Activated naive CD4-positive, alpha-beta T cell treated with anti-CD3 and anti-CD28 coated beads, Interleukin-2, amount 50 U/mL, for 24 hours (primary cell): ENCODE measurements at regions not wholly inside any gene's neighbourhood (a gene's known extent, or its start where the extent isn't known, plus 50 kb on each side); places are given as distances from the start of the nearest gene placed in this dataset.

ENCODE experiments used
- H3K27ac Mint-ChIP-seq: one replicate; pipeline ENCODE4 v1.8.0; 2021; ENCODE audit warnings: mild to moderate bottlenecking, mixed read lengths
- H3K27me3 Mint-ChIP-seq: one replicate; pipeline ENCODE4 v1.8.0; 2021; ENCODE audit warnings: mixed read lengths
- H3K36me3 Mint-ChIP-seq: one replicate; pipeline ENCODE4 v1.8.0; 2021; ENCODE audit warnings: mixed read lengths
- H3K4me1 Mint-ChIP-seq: one replicate; pipeline ENCODE4 v1.8.0; 2021; ENCODE audit warnings: mixed read lengths
- H3K4me3 Mint-ChIP-seq: one replicate; pipeline ENCODE4 v1.8.0; 2021; ENCODE audit warnings: mild to moderate bottlenecking, mixed read lengths
- H3K9me3 Mint-ChIP-seq: one replicate; pipeline ENCODE4 v1.8.0; 2021; ENCODE audit warnings: mixed read lengths

- Mint-ChIP-seq H3K27me3 (no peaks in the 10 kb centered on the region), H3K27ac (no peak overlapping the region), H3K4me3 (no peak overlapping the region), H3K4me1 (no peaks in the 10 kb centered on the region), H3K36me3 (no peaks in the 10 kb centered on the region), H3K9me3 (peaks cover 17% of the 10 kb centered on the region)
These were observed 630.0 kb upstream of the ADGRL2 start for GRCh38 chr1:81170721-81171120.

GRCh38 chr1:81165963-81166362 is 634.8 kb upstream of the ADGRL2 start:
- Mint-ChIP-seq H3K4me1 (no peaks in the 10 kb centered on the region), H3K4me3 (no peak overlapping the region), H3K27me3 (no peaks in the 10 kb centered on the region), H3K27ac (no peak overlapping the region), H3K36me3 (no peaks in the 10 kb centered on the region), H3K9me3 (peaks cover 29% of the 10 kb centered on the region)

- H3K4me3 Mint-ChIP-seq = no peak overlapping the region
- no peaks in the 10 kb centered on the region for H3K4me1 Mint-ChIP-seq
- no peaks in the 10 kb centered on the region for H3K27me3 Mint-ChIP-seq
- H3K27ac Mint-ChIP-seq = no peak overlapping the region
- peaks cover 28% of the 10 kb centered on the region for H3K9me3 Mint-ChIP-seq
- H3K36me3 Mint-ChIP-seq = no peaks in the 10 kb centered on the region
These were observed 640.0 kb upstream of the ADGRL2 start for GRCh38 chr1:81160696-81161095.

- no peaks in the 10 kb centered on the region for H3K27me3 Mint-ChIP-seq
- no peak overlapping the region for H3K4me3 Mint-ChIP-seq
- H3K4me1 Mint-ChIP-seq = no peaks in the 10 kb centered on the region
- H3K36me3 Mint-ChIP-seq = no peaks in the 10 kb centered on the region
- no peak overlapping the region for H3K27ac Mint-ChIP-seq
- peaks cover 21% of the 10 kb centered on the region for H3K9me3 Mint-ChIP-seq
These were observed 642.1 kb upstream of the ADGRL2 start for GRCh38 chr1:81158592-81158991.

- peaks cover 12% of the 10 kb centered on the region for H3K9me3 Mint-ChIP-seq
- H3K4me1 Mint-ChIP-seq = no peaks in the 10 kb centered on the region
- no peaks in the 10 kb centered on the region for H3K27me3 Mint-ChIP-seq
- H3K36me3 Mint-ChIP-seq = no peaks in the 10 kb centered on the region
- H3K27ac Mint-ChIP-seq = no peak overlapping the region
- H3K4me3 Mint-ChIP-seq = no peak overlapping the region
These were observed 643.0 kb upstream of the ADGRL2 start for GRCh38 chr1:81157686-81158085.

GRCh38 chr1:81156887-81157286 is 643.8 kb upstream of the ADGRL2 start:
- Mint-ChIP-seq H3K4me3 (no peak overlapping the region), H3K9me3 (peaks cover 9% of the 10 kb centered on the region), H3K36me3 (no peaks in the 10 kb centered on the region), H3K27me3 (no peaks in the 10 kb centered on the region), H3K27ac (no peak overlapping the region), H3K4me1 (no peaks in the 10 kb centered on the region)

DNA sequence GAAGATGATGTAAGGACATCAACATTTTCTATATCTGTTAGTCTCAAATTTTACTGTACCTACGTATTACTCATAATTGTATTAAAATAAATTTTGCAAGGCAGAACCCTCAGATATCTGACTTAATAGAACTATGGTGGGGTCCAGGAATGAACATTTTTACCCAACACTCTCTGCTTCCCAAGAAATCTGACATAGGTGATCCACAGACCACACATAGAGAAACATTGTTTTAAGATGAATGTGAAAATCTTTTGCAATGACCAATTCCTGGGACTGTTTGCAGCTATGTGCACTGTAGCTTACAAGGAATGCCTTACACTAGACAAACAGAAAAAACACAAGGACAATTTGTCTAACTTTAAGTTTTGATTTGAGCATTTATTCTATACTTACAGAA is 645.6 kb upstream of the ADGRL2 start:
- Mint-ChIP-seq H3K9me3 (peaks cover 9% of the 10 kb centered on the region), H3K4me1 (no peaks in the 10 kb centered on the region), H3K27me3 (no peaks in the 10 kb centered on the region), H3K36me3 (no peaks in the 10 kb centered on the region), H3K27ac (no peak overlapping the region), H3K4me3 (no peak overlapping the region)

DNA sequence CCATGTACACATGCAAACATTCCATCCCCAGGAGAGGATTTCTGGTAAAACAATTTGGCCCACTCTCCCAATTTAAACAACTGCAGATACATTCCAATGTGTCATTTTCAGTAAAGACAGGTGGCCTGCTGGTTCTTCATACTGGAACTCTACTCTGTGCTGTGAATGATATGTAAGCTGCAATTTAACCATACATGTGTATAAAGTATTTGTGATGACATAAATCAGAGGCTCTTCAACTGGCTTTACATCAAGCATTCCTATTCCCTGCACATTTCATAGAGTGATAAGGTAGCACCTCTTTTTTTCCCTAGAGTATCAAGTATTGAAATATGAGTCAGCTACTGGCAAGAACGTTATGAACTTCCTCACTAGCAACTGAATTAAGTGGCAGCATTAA is 649.5 kb upstream of the ADGRL2 start:
- Mint-ChIP-seq H3K27me3 (no peaks in the 10 kb centered on the region), H3K4me3 (no peak overlapping the region), H3K27ac (no peak overlapping the region), H3K9me3 (peaks cover 10% of the 10 kb centered on the region), H3K4me1 (no peaks in the 10 kb centered on the region), H3K36me3 (no peaks in the 10 kb centered on the region)

GRCh38 chr1:81149649-81150325 is 650.9 kb upstream of the ADGRL2 start:
- no peaks in the 10 kb centered on the region for H3K36me3 Mint-ChIP-seq
- no peaks in the 10 kb centered on the region for H3K4me1 Mint-ChIP-seq
- no peak overlapping the region for H3K4me3 Mint-ChIP-seq

DNA sequence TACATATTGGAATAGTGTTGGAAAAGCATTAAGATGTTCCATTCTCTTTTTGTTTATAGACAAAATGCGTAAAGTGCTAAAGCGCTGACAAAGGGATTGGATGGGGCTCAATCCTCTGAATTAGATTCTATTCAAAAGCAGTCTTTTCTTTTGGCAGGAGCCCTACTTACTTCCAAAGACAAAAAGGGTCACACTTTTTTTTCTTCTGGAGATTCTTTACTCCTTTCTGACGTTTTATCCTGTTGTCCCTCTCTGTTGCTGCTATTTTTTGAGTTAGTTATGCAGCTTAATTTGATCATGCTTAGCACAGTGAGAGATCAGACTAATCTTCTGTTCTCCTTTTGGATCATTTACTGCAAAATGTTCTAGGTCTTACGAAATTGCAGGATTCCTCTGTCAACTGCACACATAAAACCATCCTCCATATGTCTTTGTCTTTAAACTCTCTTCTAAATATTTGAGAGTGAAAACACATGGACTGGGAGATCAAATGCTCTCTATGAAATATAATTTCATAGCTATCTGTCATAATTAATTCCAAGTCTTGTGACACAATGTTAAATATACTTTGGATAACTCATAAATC is 656.4 kb upstream of the ADGRL2 start:
- Mint-ChIP-seq H3K4me3 (no peak overlapping the region), H3K36me3 (no peaks in the 10 kb centered on the region), H3K9me3 (peaks cover 17% of the 10 kb centered on the region), H3K4me1 (no peaks in the 10 kb centered on the region), H3K27ac (no peak overlapping the region), H3K27me3 (no peaks in the 10 kb centered on the region)

More at GRCh38 chr1:81149649-81150325, 650.9 kb upstream of the ADGRL2 start:
- H3K27me3 Mint-ChIP-seq = no peaks in the 10 kb centered on the region
- peaks cover 10% of the 10 kb centered on the region for H3K9me3 Mint-ChIP-seq
- H3K27ac Mint-ChIP-seq = no peak overlapping the region

DNA sequence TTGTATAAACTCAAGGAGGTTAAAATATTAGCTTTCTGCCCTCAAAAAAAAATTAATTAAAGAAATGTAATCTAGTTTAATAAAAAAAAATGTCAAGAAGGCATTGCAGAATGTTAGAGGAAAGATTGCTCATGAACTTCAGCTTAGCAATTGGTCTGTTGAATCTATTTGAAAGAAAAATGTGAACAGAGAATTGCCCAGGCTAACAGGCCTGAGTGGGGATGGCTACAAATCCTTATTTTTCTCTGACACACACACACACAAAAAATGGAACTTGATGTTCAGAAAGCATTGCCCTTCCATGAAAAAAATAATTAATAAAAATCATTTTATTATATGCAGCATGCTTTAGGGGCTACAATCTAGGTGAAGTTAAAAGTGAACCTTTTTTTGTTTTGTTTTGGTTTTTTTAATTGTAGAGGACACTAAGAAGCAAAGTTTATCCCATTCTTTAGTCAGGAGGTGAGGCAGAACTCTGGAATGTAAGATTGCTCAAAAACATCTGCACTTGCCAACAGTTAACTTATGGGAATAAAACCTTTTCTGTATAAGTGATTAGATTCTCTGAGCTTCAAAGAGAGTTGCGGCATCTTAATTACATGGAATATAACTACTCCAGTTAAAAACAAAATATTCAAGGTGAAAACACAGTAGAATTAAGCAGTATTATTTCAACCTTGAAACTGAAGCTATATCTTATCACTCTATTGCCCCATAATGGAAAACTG is 658.5 kb upstream of the ADGRL2 start:
- Mint-ChIP-seq H3K27me3 (no peaks in the 10 kb centered on the region), H3K4me1 (no peaks in the 10 kb centered on the region), H3K9me3 (peaks cover 15% of the 10 kb centered on the region), H3K4me3 (no peak overlapping the region), H3K36me3 (no peaks in the 10 kb centered on the region), H3K27ac (no peak overlapping the region)

- Mint-ChIP-seq H3K4me3 (no peak overlapping the region), H3K4me1 (no peaks in the 10 kb centered on the region), H3K36me3 (no peaks in the 10 kb centered on the region), H3K9me3 (peaks cover 15% of the 10 kb centered on the region), H3K27ac (no peak overlapping the region), H3K27me3 (no peaks in the 10 kb centered on the region)
These were observed 665.2 kb upstream of the ADGRL2 start for GRCh38 chr1:81135524-81135923.

DNA sequence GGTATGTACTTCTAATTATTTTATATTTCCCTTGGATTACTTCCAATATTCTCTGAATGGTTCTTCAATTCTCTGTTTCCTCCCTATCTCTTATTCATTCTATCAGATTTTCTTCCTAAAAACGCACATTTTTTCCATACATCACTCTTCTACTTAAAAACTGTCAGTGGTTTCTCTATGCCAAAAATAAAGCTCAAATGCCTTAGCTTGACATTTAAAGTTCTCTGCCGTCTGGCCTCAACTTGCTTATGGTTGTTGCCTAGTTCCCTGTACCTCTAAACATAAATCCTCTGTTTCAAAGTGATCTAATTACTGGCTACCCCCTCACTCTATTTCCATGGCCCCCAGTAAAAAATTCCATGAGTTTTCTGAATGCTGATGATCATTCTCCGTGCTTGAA is 671.0 kb upstream of the ADGRL2 start:
- Mint-ChIP-seq H3K36me3 (no peaks in the 10 kb centered on the region), H3K4me3 (no peak overlapping the region), H3K9me3 (peaks cover 4% of the 10 kb centered on the region), H3K4me1 (no peaks in the 10 kb centered on the region), H3K27me3 (no peaks in the 10 kb centered on the region), H3K27ac (no peak overlapping the region)

- Mint-ChIP-seq H3K4me1 (no peaks in the 10 kb centered on the region), H3K36me3 (no peaks in the 10 kb centered on the region), H3K4me3 (no peak overlapping the region), H3K9me3 (peaks cover 4% of the 10 kb centered on the region), H3K27ac (no peak overlapping the region), H3K27me3 (no peaks in the 10 kb centered on the region)
These were observed 671.4 kb upstream of the ADGRL2 start for GRCh38 chr1:81129366-81129765.

- no peak overlapping the region for H3K4me3 Mint-ChIP-seq
- H3K36me3 Mint-ChIP-seq = no peaks in the 10 kb centered on the region
- H3K9me3 Mint-ChIP-seq = peaks cover 4% of the 10 kb centered on the region
- H3K4me1 Mint-ChIP-seq = no peaks in the 10 kb centered on the region
- H3K27me3 Mint-ChIP-seq = no peaks in the 10 kb centered on the region
- H3K27ac Mint-ChIP-seq = no peak overlapping the region
These were observed 672.7 kb upstream of the ADGRL2 start for GRCh38 chr1:81128079-81128478.

DNA sequence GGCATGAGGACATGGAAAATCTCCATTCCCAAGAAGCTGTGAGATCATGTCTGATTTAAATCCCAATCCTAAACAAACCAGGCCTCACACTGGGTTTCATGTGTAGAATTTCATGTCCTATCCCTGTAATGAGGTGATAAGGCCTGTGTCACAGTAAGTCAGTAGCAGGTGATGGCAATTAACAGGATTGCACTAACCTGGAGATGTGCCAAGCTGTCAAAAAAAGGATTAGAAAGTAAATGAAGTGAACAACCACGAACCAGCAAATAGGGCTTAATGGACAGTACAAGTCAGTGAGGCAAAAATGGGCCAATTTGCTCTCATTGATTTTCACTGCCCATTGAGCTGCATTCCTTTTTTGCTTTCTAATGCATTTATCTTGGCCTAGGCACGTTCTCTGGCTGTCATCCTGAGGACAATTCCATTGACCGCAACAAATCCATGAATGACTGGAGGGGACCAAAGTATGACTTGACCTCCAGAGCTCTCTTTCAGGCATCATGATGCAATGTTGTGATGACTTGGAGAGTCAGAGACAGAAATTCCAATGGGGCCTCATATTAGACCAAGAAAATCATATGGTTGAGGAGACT is 673.6 kb upstream of the ADGRL2 start:
- peaks cover 4% of the 10 kb centered on the region for H3K9me3 Mint-ChIP-seq
- no peaks in the 10 kb centered on the region for H3K36me3 Mint-ChIP-seq
- H3K27ac Mint-ChIP-seq = no peak overlapping the region
- H3K4me3 Mint-ChIP-seq = no peak overlapping the region
- H3K4me1 Mint-ChIP-seq = no peaks in the 10 kb centered on the region
- no peaks in the 10 kb centered on the region for H3K27me3 Mint-ChIP-seq
